Uterus (tissue), 2 donors: ENCODE measurements at regions not wholly inside any gene's neighbourhood (a gene's known extent, or its start where the extent isn't known, plus 50 kb on each side); places are given as distances from the start of the nearest gene placed in this dataset.

Experiments used
- CTCF ChIP-seq, 4 experiments: fragments of 200-600 bp in 2 of 4; fragments of 450-650 bp in 2 of 4; sonication (generic) in 2 of 4; IDR thresholded peaks; one replicate each; pipeline ENCODE4 v1.5.1; 2016 to 2019; ENCODE audit warnings: antibody characterized with exemption in 4 of 4, mild to moderate bottlenecking in 2 of 4, moderate library complexity in 1 of 4
- POLR2A ChIP-seq, 2 donors: fragments of 450-650 bp; IDR thresholded peaks; one replicate each; pipeline ENCODE4 v1.6.1; 2016; ENCODE audit warnings: antibody characterized with exemption in 2 of 2, mild to moderate bottlenecking in 1 of 2, moderate library complexity in 1 of 2

GRCh38 chr9:134233022-134233421, 68.7 kb upstream of the RNU6ATAC start:
- no peak for TF ChIP-seq CTCF (IDR thresholded peaks at IDR 0.05)
- TF ChIP-seq POLR2A (IDR thresholded peaks at IDR 0.05), result no peak
